NCI-H2196 (cell line): ENCODE measurements at regions not wholly inside any gene's neighbourhood (a gene's known extent, or its start where the extent isn't known, plus 50 kb on each side); places are given as distances from the start of the nearest gene placed in this dataset.

Source experiments
- DNase-seq: peaks from one replicate; lab custom pipeline; 2025; ENCODE audit not compliant: unreplicated experiment; lab: John Stamatoyannopoulos, UW

- DNase-seq: no peak
These were observed 81.2 kb downstream of the INSIG2 start for GRCh38 chr2:118169359-118170005.

- no peak for DNase-seq
These were observed 80.3 kb downstream of the INSIG2 start for GRCh38 chr2:118168615-118169014.

- no peak for DNase-seq
These were observed 78.8 kb downstream of the INSIG2 start for GRCh38 chr2:118167026-118167425.

DNA sequence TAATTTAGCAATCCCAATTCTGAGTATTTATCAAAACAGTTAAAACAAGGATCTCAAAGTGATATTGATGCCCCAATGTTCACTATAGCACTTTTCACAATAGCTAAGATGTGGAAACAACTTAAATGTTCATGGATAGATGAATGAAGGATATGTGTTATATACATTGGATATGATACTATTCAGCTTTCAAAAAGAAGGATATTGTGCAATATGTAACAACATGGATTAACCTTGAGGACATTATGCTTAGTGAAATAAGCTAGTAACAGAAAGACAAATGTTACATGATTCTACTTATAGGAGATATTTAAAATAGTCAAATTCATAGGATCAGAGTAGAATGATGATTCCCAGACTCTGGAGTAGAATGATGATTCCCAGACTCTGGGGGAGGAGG lies 78.0 kb downstream of the INSIG2 start:
- DNase-seq: no peak

DNA sequence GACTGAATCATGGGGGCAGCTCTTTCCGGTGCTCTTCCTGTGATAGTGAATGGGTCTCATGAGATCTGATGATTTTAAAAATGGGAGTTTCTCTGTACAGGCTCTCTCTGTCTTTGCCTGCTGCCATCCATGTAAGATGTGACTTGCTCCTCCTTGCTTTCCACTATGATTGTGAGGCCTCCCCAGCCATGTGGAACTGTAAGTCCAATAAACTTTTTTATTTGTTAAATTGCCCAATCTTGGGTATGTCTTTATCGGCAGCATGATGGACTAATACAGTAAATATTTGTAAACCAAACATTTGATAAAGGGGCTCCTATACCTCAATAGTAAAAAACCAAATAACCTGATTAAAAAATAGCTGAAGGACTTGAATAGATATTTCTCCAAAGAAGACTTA lies 77.3 kb downstream of the INSIG2 start:
- DNase-seq: no peak
